ENCODE measurements at regions not wholly inside any gene's neighbourhood (a gene's known extent, or its start where the extent isn't known, plus 50 kb on each side); places are given as distances from the start of the nearest gene placed in this dataset.

DNA sequence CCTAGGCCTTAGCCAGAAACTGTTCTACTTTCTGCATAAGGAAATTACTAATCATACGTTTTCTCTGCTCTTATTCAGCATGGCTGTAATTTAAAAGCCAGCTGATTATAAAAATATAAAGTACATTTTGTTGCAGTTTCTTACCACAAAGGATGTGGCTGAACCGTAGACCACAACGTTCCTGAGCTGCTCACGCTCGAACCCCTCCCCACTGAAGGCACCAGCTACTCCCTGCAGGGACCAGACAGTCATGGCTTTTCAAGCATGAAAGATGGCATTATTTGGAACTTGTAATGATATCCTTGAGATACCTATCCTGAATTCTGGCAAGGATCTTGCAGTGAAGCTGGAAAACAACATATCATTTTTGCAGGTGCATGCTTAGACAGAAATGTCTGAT lies 91.8 kb upstream of the DMRT1 start:
- no peak for TF ChIP-seq ETV5 (CRISPR knock-in tag; IDR thresholded peaks at IDR 0.05; ENCODE audit: borderline replicate concordance)
- TF ChIP-seq ZNF180 (CRISPR knock-in tag; IDR thresholded peaks at IDR 0.05; ENCODE audit: borderline replicate concordance, low read depth): no peak
- TF ChIP-seq BRD4 (CRISPR knock-in tag; IDR thresholded peaks at IDR 0.05): no peak
- TF ChIP-seq ZNF660 (CRISPR knock-in tag; IDR thresholded peaks at IDR 0.05; ENCODE audit: borderline replicate concordance, low read depth): no peak
- TF ChIP-seq ZFP90 (CRISPR knock-in tag; IDR thresholded peaks at IDR 0.05; ENCODE audit: borderline replicate concordance): no peak
- no peak for TF ChIP-seq RAD21 (CRISPR knock-in tag; IDR thresholded peaks at IDR 0.05)
- no peak for TF ChIP-seq CREB1 (IDR thresholded peaks at IDR 0.05)
- no peak for TF ChIP-seq CREB1 (CRISPR knock-in tag; IDR thresholded peaks at IDR 0.05)
- no peak for TF ChIP-seq REL (CRISPR knock-in tag; conservative IDR thresholded peaks at IDR 0.05)
- no peak for TF ChIP-seq PHF20 (CRISPR knock-in tag; IDR thresholded peaks at IDR 0.05)
- TF ChIP-seq ZZZ3 (CRISPR knock-in tag; IDR thresholded peaks at IDR 0.05; ENCODE audit: borderline replicate concordance): no peak
- no peak for TF ChIP-seq ZNF331 (CRISPR knock-in tag; IDR thresholded peaks at IDR 0.05)
- TF ChIP-seq, protein P1, sequence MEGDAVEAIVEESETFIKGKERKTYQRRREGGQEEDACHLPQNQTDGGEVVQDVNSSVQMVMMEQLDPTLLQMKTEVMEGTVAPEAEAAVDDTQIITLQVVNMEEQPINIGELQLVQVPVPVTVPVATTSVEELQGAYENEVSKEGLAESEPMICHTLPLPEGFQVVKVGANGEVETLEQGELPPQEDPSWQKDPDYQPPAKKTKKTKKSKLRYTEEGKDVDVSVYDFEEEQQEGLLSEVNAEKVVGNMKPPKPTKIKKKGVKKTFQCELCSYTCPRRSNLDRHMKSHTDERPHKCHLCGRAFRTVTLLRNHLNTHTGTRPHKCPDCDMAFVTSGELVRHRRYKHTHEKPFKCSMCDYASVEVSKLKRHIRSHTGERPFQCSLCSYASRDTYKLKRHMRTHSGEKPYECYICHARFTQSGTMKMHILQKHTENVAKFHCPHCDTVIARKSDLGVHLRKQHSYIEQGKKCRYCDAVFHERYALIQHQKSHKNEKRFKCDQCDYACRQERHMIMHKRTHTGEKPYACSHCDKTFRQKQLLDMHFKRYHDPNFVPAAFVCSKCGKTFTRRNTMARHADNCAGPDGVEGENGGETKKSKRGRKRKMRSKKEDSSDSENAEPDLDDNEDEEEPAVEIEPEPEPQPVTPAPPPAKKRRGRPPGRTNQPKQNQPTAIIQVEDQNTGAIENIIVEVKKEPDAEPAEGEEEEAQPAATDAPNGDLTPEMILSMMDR (CRISPR knock-in tag; IDR thresholded peaks at IDR 0.05): no peak
- no peak for TF ChIP-seq ZBTB8A (CRISPR knock-in tag; IDR thresholded peaks at IDR 0.05; ENCODE audit: borderline replicate concordance, low read depth)

All from HepG2 (cell line).